K562 (cell line): ENCODE measurements at regions not wholly inside any gene's neighbourhood (a gene's known extent, or its start where the extent isn't known, plus 50 kb on each side); places are given as distances from the start of the nearest gene placed in this dataset.

Experiments used
- ATAC-seq: fragments of 200-7000 bp; cut with Tn5 transposase; 3 replicates; pipeline ENCODE4 v1.9.1; 2020; ENCODE audit warnings: moderate library complexity
- BruUV-seq: library from RNA; stranded (reverse); fragments of 400-500 nt; replicated peaks from 2 replicates; lab custom pipeline; 2021; lab: Mats Ljungman, UMichigan
- CTCF ChIA-PET: fragments of 300-600 bp; formaldehyde crosslinking; extraction: SDS; loops from one replicate; lab custom pipeline; 2021; ENCODE audit warnings: low intra/inter-chr PET ratio; lab: Yijun Ruan, JAX
- POLR2A ChIA-PET: fragments of 300-600, 350-650 bp; sonication (Branson Sonifier 250); formaldehyde crosslinking; extraction: SDS; loops from one replicate; lab custom pipeline; 2021; ENCODE audit warnings: antibody characterized with exemption, inconsistent platforms; lab: Yijun Ruan, JAX
- DNase-seq, 4 experiments: peaks; one replicate each; pipeline versions ENCODE4 v3.0.0 to v3.0.0-alpha.2; 2011 to 2018; ENCODE audit warnings: low spot score in 3 of 4, mixed read lengths in 3 of 4; ENCODE audit errors: extremely low read depth in 1 of 4
- FAIRE-seq: peaks from 2 replicates; lab custom pipeline; 2011; peaks lifted over from hg19 to GRCh38; lab: Jason Lieb, UNC
- H2AFZ ChIP-seq: 2 replicates; pipeline ENCODE4 v1.6.0; 2011; ENCODE audit warnings: low read depth, low read length, control low read depth, inconsistent platforms
- H3K27ac ChIP-seq: fragments of 200-600 bp; 3 replicates; pipeline ENCODE4 v1.8.0; 2011; ENCODE audit warnings: low read depth, mild to moderate bottlenecking, control low read depth, inconsistent platforms, low read length, moderate library complexity, mixed read lengths; ENCODE audit errors: extremely low read depth
- H3K27me3 ChIP-seq, 2 experiments: fragments of 300-600 bp in 1 of 2; 2 replicates in 1 of 2; 3 replicates in 1 of 2; pipeline versions ENCODE4 v1.6.0 to v1.8.0; 2011; ENCODE audit warnings: inconsistent platforms in 2 of 2, low read length in 2 of 2, mild to moderate bottlenecking in 1 of 2, mixed read lengths in 1 of 2, moderate library complexity in 1 of 2; ENCODE audit not compliant: control insufficient read depth in 2 of 2, insufficient read depth in 2 of 2
- H3K36me3 ChIP-seq: fragments of 300-600 bp; 3 replicates; pipeline ENCODE4 v1.8.0; 2011; ENCODE audit warnings: mild to moderate bottlenecking, low read length, inconsistent platforms; ENCODE audit not compliant: control insufficient read depth, insufficient read depth
- H3K4me1 ChIP-seq, 2 experiments: fragments of 200-600 bp in 1 of 2; replicated peaks in 1 of 2; 2 replicates in 1 of 2; 3 replicates in 1 of 2; pipeline versions ENCODE4 v1.5.1 to v1.8.0; 2011; ENCODE audit warnings: inconsistent platforms in 2 of 2, low read length in 2 of 2, mild to moderate bottlenecking in 1 of 2, mixed read lengths in 1 of 2, moderate library complexity in 1 of 2; ENCODE audit not compliant: control insufficient read depth in 2 of 2, insufficient read depth in 2 of 2
- H3K4me2 ChIP-seq: 2 replicates; pipeline ENCODE4 v1.6.1; 2011; ENCODE audit warnings: low read length, control low read depth, inconsistent platforms, mixed read lengths; ENCODE audit not compliant: insufficient read depth
- H3K4me3 ChIP-seq: fragments of 200-600 bp; sonication (generic), shearing (Covaris generic); 2 replicates; pipeline ENCODE4 v1.5.1; 2016; ENCODE audit warnings: control low read depth, inconsistent platforms
- H3K79me2 ChIP-seq: fragments of 200-600 bp; 3 replicates; pipeline ENCODE4 v1.8.0; 2011; ENCODE audit warnings: low read length, inconsistent platforms; ENCODE audit not compliant: control insufficient read depth, insufficient read depth
- H3K9ac ChIP-seq, 2 experiments: 2 replicates each; pipeline versions ENCODE4 v1.6.0 to v1.6.1; 2011; ENCODE audit warnings: low read depth in 2 of 2, low read length in 2 of 2, control low read depth in 1 of 2, inconsistent platforms in 1 of 2, mild to moderate bottlenecking in 1 of 2, mixed read lengths in 1 of 2; ENCODE audit not compliant: insufficient read depth in 1 of 2
- H3K9me1 ChIP-seq: one replicate; pipeline ENCODE4 v1.6.0; 2011; ENCODE audit warnings: inconsistent platforms, mild to moderate bottlenecking, low read length, moderate library complexity; ENCODE audit not compliant: control insufficient read depth, insufficient read depth
- H3K9me3 ChIP-seq: replicated peaks from 2 replicates; pipeline ENCODE4 v1.5.1; 2011; ENCODE audit warnings: low read depth, low read length, inconsistent platforms; ENCODE audit not compliant: control insufficient read depth, insufficient read depth
- H4K20me1 ChIP-seq: replicated peaks from 2 replicates; pipeline ENCODE4 v1.6.1; 2011; ENCODE audit warnings: low read length, inconsistent platforms, mixed read lengths; ENCODE audit not compliant: control insufficient read depth, insufficient read depth
- DPF2 ChIP-seq: fragments of 450-650 bp; IDR thresholded peaks from 2 replicates; pipeline ENCODE4 v1.6.1; 2016
- ESRRB ChIP-seq: fragments of 250-450 bp; sonication (Bioruptor Pico); IDR thresholded peaks from 2 replicates; pipeline ENCODE4 v1.5.0; 2020; ENCODE audit warnings: mild to moderate bottlenecking, moderate library complexity, borderline replicate concordance
- FUS ChIP-seq: fragments of 200-400 bp; formaldehyde crosslinking; optimal IDR thresholded peaks from 2 replicates; pipeline ENCODE3; 2017; ENCODE audit warnings: low read depth, low read length
- MED1 ChIP-seq: sonication (generic); formaldehyde crosslinking; IDR thresholded peaks from 2 replicates; pipeline ENCODE4 v1.8.1; 2023; ENCODE audit warnings: missing genetic modification reagents, borderline replicate concordance
- PHF21A ChIP-seq: fragments of 450-650 bp; IDR thresholded peaks from 2 replicates; pipeline ENCODE4 v1.6.1; 2017; ENCODE audit warnings: low read depth, borderline replicate concordance
- PRMT5 ChIP-seq: sonication (generic); formaldehyde crosslinking; IDR thresholded peaks from 2 replicates; pipeline ENCODE4 v1.5.0; 2020; ENCODE audit warnings: missing genetic modification reagents
- RBM22 ChIP-seq: fragments of 200-400 bp; formaldehyde crosslinking; IDR thresholded peaks from 2 replicates; pipeline ENCODE4 v1.6.1; 2018; ENCODE audit warnings: low read length, low read depth; ENCODE audit not compliant: poor library complexity, severe bottlenecking
- RUNX1 ChIP-seq: sonication (generic); IDR thresholded peaks from 2 replicates; pipeline ENCODE4 v1.6.1; 2016; ENCODE audit warnings: antibody characterized with exemption, low read depth
- TAF1 ChIP-seq: IDR thresholded peaks from 2 replicates; pipeline ENCODE4 v1.6.1; 2011; ENCODE audit warnings: mild to moderate bottlenecking, low read length, moderate library complexity; ENCODE audit not compliant: insufficient read depth, control insufficient read depth, severe bottlenecking; ENCODE audit errors: extremely low read depth
- ZBTB49 ChIP-seq: sonication (generic); formaldehyde crosslinking; IDR thresholded peaks from 2 replicates; pipeline ENCODE4 v1.8.0; 2022; ENCODE audit warnings: missing genetic modification reagents, mild to moderate bottlenecking, borderline replicate concordance
- ZC3H11A ChIP-seq: IDR thresholded peaks from 2 replicates; pipeline ENCODE4 v1.6.1; 2012; ENCODE audit warnings: low read depth, low read length, improper control_type of control experiment
- ZNF143 ChIP-seq: sonication (generic); formaldehyde crosslinking; IDR thresholded peaks from 2 replicates; pipeline ENCODE4 v1.9.0; 2022; ENCODE audit warnings: mild to moderate bottlenecking, missing genetic modification reagents
- ZNF3 ChIP-seq: fragments of 250-450 bp; sonication (Bioruptor Pico); IDR thresholded peaks from 2 replicates; pipeline ENCODE4 v1.5.0; 2021; ENCODE audit warnings: mild to moderate bottlenecking, moderate library complexity
- ZNF384 ChIP-seq: IDR thresholded peaks from 2 replicates; pipeline ENCODE4 v1.6.1; 2012; ENCODE audit warnings: low read depth, low read length, improper control_type of control experiment
- WGBS: fragments of 100-300 bp; shearing (Covaris generic); methylation state at CpG from one replicate; pipeline ENCODE4 v1.1.6; 2016; ENCODE audit warnings: low coverage, mixed read lengths; ENCODE audit not compliant: insufficient coverage; ENCODE audit errors: missing lambda C conversion rate; 5-methylcytosine and 5-hydroxymethylcytosine counted together
- in situ Hi-C: fragments of 300-500 bp; cut with MboI; formaldehyde crosslinking; loops from 4 replicates; pipeline ENCODE4 v1.15.0; 2018; ENCODE audit warnings: inconsistent platforms, mixed read lengths
- intact Hi-C: fragments of 100-400 bp; cut with micrococcal nuclease; formaldehyde crosslinking; loops from 2 replicates; pipeline ENCODE4 v1.14.2; 2022

GRCh38 chr18:25518716-25519053, 166.7 kb upstream of the ZNF521 start:
- Histone ChIP-seq H3K27me3 (no peaks in the 10 kb centered on the region), H3K4me2 (no peak overlapping the region), H3K36me3 (no peaks in the 10 kb centered on the region), H3K79me2 (no peaks in the 10 kb centered on the region), H3K9me1 (no peaks in the 10 kb centered on the region), H3K9me3 (no peaks in the 10 kb centered on the region), H3K9ac (no peak overlapping the region), H3K4me1 (no peaks in the 10 kb centered on the region), H3K4me3 (no peak overlapping the region), H2AFZ (no peak overlapping the region), H4K20me1 (no peaks in the 10 kb centered on the region), H3K27ac (no peak overlapping the region)
- intact Hi-C loops (no loop called here), in situ Hi-C loops (no loop called here)
- WGBS = 2% methylated on average over 3 of the region's 3 CpGs
- no peak for ATAC-seq
- CTCF ChIA-PET = no interaction called here
- POLR2A ChIA-PET = no interaction called here
- no peak for DNase-seq
- no TSS peak for BruUV-seq
- FAIRE-seq = no peak
- no peak for TF ChIP-seq PRMT5 (CRISPR knock-in tag)
- no peak for TF ChIP-seq RUNX1
- TF ChIP-seq DPF2 = no peak
- TF ChIP-seq ZBTB49 = no peak
- TF ChIP-seq ESRRB (CRISPR knock-in tag) = no peak
- no peak for TF ChIP-seq ZNF143
- TF ChIP-seq FUS = no peak
- TF ChIP-seq MED1 (CRISPR knock-in tag) = no peak
- no peak for TF ChIP-seq TAF1
- TF ChIP-seq ZNF3 (CRISPR knock-in tag) = no peak
- TF ChIP-seq PHF21A = no peak
- TF ChIP-seq ZNF384 = no peak
- no peak for TF ChIP-seq RBM22
- TF ChIP-seq ZC3H11A = no peak
